HCT116 (cell line): ENCODE measurements at regions not wholly inside any gene's neighbourhood (a gene's known extent, or its start where the extent isn't known, plus 50 kb on each side); places are given as distances from the start of the nearest gene placed in this dataset.

ENCODE experiments used
- ATAC-seq: fragments of 200-7000 bp; cut with Tn5 transposase; 2 replicates; pipeline ENCODE4 v1.9.1; 2020; ENCODE audit warnings: mild to moderate bottlenecking, moderate library complexity
- BruUV-seq: library from RNA; stranded (reverse); fragments of 400-500 nt; replicated peaks from 2 replicates; lab custom pipeline; 2021; lab: Mats Ljungman, UMichigan
- CTCF ChIA-PET: fragments of 300-600 bp; sonication (Branson Sonifier 250); formaldehyde crosslinking; loops from one replicate; lab custom pipeline; 2021; ENCODE audit warnings: antibody characterized with exemption; lab: Charles Lee
- POLR2A ChIA-PET: fragments of 300-600, 350-600 bp; sonication (Branson Sonifier 250); formaldehyde crosslinking; loops from one replicate; lab custom pipeline; 2021; ENCODE audit warnings: antibody characterized with exemption; lab: Charles Lee
- RAD21 ChIA-PET, 2 experiments: fragments of 300-600 bp; sonication (Branson Sonifier 250); formaldehyde crosslinking; loops; one replicate each; lab custom pipeline; 2023; ENCODE audit warnings: low total read pairs in 2 of 2; ENCODE audit not compliant: uncharacterized antibody in 2 of 2, unreplicated experiment in 2 of 2, low non-redundant PET in 1 of 2; lab: Charles Lee
- DNase-seq: peaks from one replicate; pipeline ENCODE4 v3.0.0-alpha.2; 2010; ENCODE audit warnings: low read depth, low spot score
- H2AFZ ChIP-seq: fragments of 200-600 bp; shearing (Covaris generic), sonication (generic); 2 replicates; pipeline ENCODE4 v1.6.1; 2017; ENCODE audit warnings: low read depth, mixed run types, mixed read lengths, antibody characterized with exemption, low read length; ENCODE audit not compliant: poor library complexity, severe bottlenecking
- H3K27ac ChIP-seq: 2 replicates; pipeline ENCODE4 v1.5.1; 2012; ENCODE audit warnings: low read depth, low read length
- H3K27me3 ChIP-seq: fragments of 200-600 bp; sonication (generic); 2 replicates; pipeline ENCODE4 v1.6.1; 2016; ENCODE audit warnings: mixed run types, low read length, mixed read lengths; ENCODE audit not compliant: insufficient read depth
- H3K36me3 ChIP-seq, 2 experiments: fragments of 200-500 bp in 1 of 2; fragments of 200-600 bp in 1 of 2; sonication (Bioruptor generic) in 1 of 2; sonication (generic) in 1 of 2; 2 replicates each; pipeline versions ENCODE4 v1.5.1 to v1.6.1; 2014 to 2016; ENCODE audit warnings: low read length in 2 of 2, inconsistent platforms in 1 of 2, mixed read lengths in 1 of 2, mixed run types in 1 of 2; ENCODE audit not compliant: insufficient read depth in 2 of 2, control insufficient read depth in 1 of 2
- H3K4me1 ChIP-seq, 2 experiments: fragments of 200-600 bp in 1 of 2; sonication (generic) in 1 of 2; 2 replicates each; pipeline versions ENCODE4 v1.5.1 to v1.6.1; 2012 to 2017; ENCODE audit warnings: low read length in 2 of 2, inconsistent platforms in 1 of 2, mild to moderate bottlenecking in 1 of 2, mixed read lengths in 1 of 2, mixed run types in 1 of 2, moderate library complexity in 1 of 2; ENCODE audit not compliant: insufficient read depth in 2 of 2, control insufficient read depth in 1 of 2
- H3K4me2 ChIP-seq: fragments of 200-600 bp; sonication (generic); 2 replicates; pipeline ENCODE4 v1.6.1; 2017; ENCODE audit warnings: mixed run types, low read length, mixed read lengths
- H3K4me3 ChIP-seq, 2 experiments: fragments of 200-600 bp in 1 of 2; sonication (generic) in 1 of 2; replicated peaks in 1 of 2; 2 replicates each; pipeline ENCODE4 v1.5.1; 2011 to 2016; ENCODE audit warnings: low read length in 2 of 2, control low read depth in 1 of 2, low read depth in 1 of 2, mild to moderate bottlenecking in 1 of 2, mixed read lengths in 1 of 2, mixed run types in 1 of 2
- H3K79me2 ChIP-seq: fragments of 200-600 bp; sonication (generic); 2 replicates; pipeline ENCODE4 v1.6.1; 2017; ENCODE audit warnings: mild to moderate bottlenecking, mixed run types, low read length, moderate library complexity, mixed read lengths; ENCODE audit not compliant: insufficient read depth
- H3K9ac ChIP-seq: fragments of 200-600 bp; sonication (generic); 2 replicates; pipeline ENCODE4 v1.6.1; 2016; ENCODE audit warnings: low read length, mixed read lengths
- H3K9me2 ChIP-seq: fragments of 200-600 bp; sonication (generic), shearing (Covaris generic); 2 replicates; pipeline ENCODE4 v1.6.1; 2017; ENCODE audit warnings: mixed run types, mild to moderate bottlenecking, moderate library complexity; ENCODE audit not compliant: insufficient read depth
- H3K9me3 ChIP-seq, 2 experiments: fragments of 200-500 bp in 1 of 2; fragments of 200-600 bp in 1 of 2; sonication (Bioruptor generic) in 1 of 2; sonication (generic) in 1 of 2; 2 replicates each; pipeline ENCODE4 v1.6.1; 2014 to 2017; ENCODE audit warnings: low read length in 2 of 2, mixed read lengths in 2 of 2, inconsistent platforms in 1 of 2, low read depth in 1 of 2, mild to moderate bottlenecking in 1 of 2, mixed run types in 1 of 2, moderate library complexity in 1 of 2; ENCODE audit not compliant: control insufficient read depth in 1 of 2, insufficient read depth in 1 of 2
- H4K20me1 ChIP-seq: fragments of 200-600 bp; sonication (generic), shearing (Covaris generic); 2 replicates; pipeline ENCODE4 v1.6.1; 2017; ENCODE audit warnings: mixed run types, mild to moderate bottlenecking, moderate library complexity; ENCODE audit not compliant: insufficient read depth
- ATF3 ChIP-seq: IDR thresholded peaks from 2 replicates; pipeline ENCODE4 v1.6.1; 2012
- CBX3 ChIP-seq: IDR thresholded peaks from 2 replicates; pipeline ENCODE4 v1.6.1; 2012; ENCODE audit warnings: low read depth
- CTCF ChIP-seq, 3 experiments: fragments of 200-600 bp in 1 of 3; sonication (generic) in 1 of 3; IDR thresholded peaks in 2 of 3; conservative IDR thresholded peaks in 1 of 3; 2 replicates each; pipeline ENCODE4 v1.5.1; 2012 to 2017; ENCODE audit warnings: low read depth in 2 of 3, low read length in 2 of 3, antibody characterized with exemption in 1 of 3, borderline replicate concordance in 1 of 3, control low read depth in 1 of 3, mild to moderate bottlenecking in 1 of 3, mixed read lengths in 1 of 3, mixed run types in 1 of 3, moderate library complexity in 1 of 3; ENCODE audit not compliant: insufficient read depth in 1 of 3
- EGR1 ChIP-seq: IDR thresholded peaks from 2 replicates; pipeline ENCODE4 v1.6.1; 2012; ENCODE audit warnings: low read depth
- EZH2phosphoT487 ChIP-seq: fragments of 200-600 bp; IDR thresholded peaks from 2 replicates; pipeline ENCODE4 v1.6.1; 2018; ENCODE audit warnings: antibody characterized with exemption, borderline replicate concordance
- FOSL1 ChIP-seq: IDR thresholded peaks from 2 replicates; pipeline ENCODE4 v1.6.1; 2012; ENCODE audit warnings: low read depth
- JUND ChIP-seq: IDR thresholded peaks from 2 replicates; pipeline ENCODE4 v1.6.1; 2012
- MAX ChIP-seq: IDR thresholded peaks from 2 replicates; pipeline ENCODE4 v1.6.1; 2012
- POLR2A ChIP-seq: IDR thresholded peaks from 2 replicates; pipeline ENCODE4 v1.7.0; 2011; ENCODE audit warnings: borderline replicate concordance; ENCODE audit not compliant: insufficient read depth, insufficient read length; ENCODE audit errors: extremely low read depth
- POLR2AphosphoS5 ChIP-seq: IDR thresholded peaks from 2 replicates; pipeline ENCODE4 v1.6.1; 2011; ENCODE audit warnings: mild to moderate bottlenecking, low read depth, low read length, moderate library complexity
- REST ChIP-seq: IDR thresholded peaks from 2 replicates; pipeline ENCODE4 v1.6.1; 2012; ENCODE audit warnings: low read depth
- SIN3A ChIP-seq: IDR thresholded peaks from 2 replicates; pipeline ENCODE4 v1.6.1; 2012; ENCODE audit warnings: low read depth
- SP1 ChIP-seq: IDR thresholded peaks from 2 replicates; pipeline ENCODE4 v1.6.1; 2012; ENCODE audit warnings: low read depth
- TCF7L2 ChIP-seq: IDR thresholded peaks from 2 replicates; pipeline ENCODE4 v1.7.0; 2011; ENCODE audit warnings: borderline replicate concordance, inconsistent platforms; ENCODE audit not compliant: insufficient read depth, insufficient read length; ENCODE audit errors: extremely low read depth
- YY1 ChIP-seq: IDR thresholded peaks from 2 replicates; pipeline ENCODE4 v1.6.1; 2011; ENCODE audit warnings: low read length, low read depth, moderate library complexity, mild to moderate bottlenecking; ENCODE audit not compliant: insufficient replicate concordance; ENCODE audit errors: extremely low read depth
- ZBTB33 ChIP-seq: IDR thresholded peaks from 2 replicates; pipeline ENCODE4 v1.6.1; 2011; ENCODE audit warnings: mild to moderate bottlenecking, low read length, moderate library complexity; ENCODE audit not compliant: insufficient replicate concordance; ENCODE audit errors: extremely low read depth
- ZFX ChIP-seq: fragments of 450-650 bp; IDR thresholded peaks from 2 replicates; pipeline ENCODE4 v1.6.1; 2017
- ZNF274 ChIP-seq: fragments of 200-500 bp; sonication (Bioruptor generic); IDR thresholded peaks from 2 replicates; pipeline ENCODE4 v1.6.1; 2014; ENCODE audit warnings: mild to moderate bottlenecking, low read depth, low read length, inconsistent platforms
- intact Hi-C: fragments of 100-400 bp; cut with micrococcal nuclease; formaldehyde crosslinking; loops from 2 replicates; pipeline ENCODE4 v1.10.0; 2022

GRCh38 chr5:39697881-39698280 is 273.1 kb upstream of the DAB2 start:
- Histone ChIP-seq H3K79me2 (no peaks in the 10 kb centered on the region), H3K4me3 (no peak overlapping the region), H3K9ac (no peak overlapping the region), H3K4me1 (no peaks in the 10 kb centered on the region), H3K27me3 (no peaks in the 10 kb centered on the region), H3K9me2 (no peaks in the 10 kb centered on the region), H3K36me3 (no peaks in the 10 kb centered on the region), H4K20me1 (no peaks in the 10 kb centered on the region), H3K9me3 (no peaks in the 10 kb centered on the region), H3K4me2 (no peak overlapping the region), H3K27ac (no peak overlapping the region), H2AFZ (no peak overlapping the region)
- ChIA-PET RAD21 (no interaction called here), CTCF (no interaction called here), POLR2A (no interaction called here)
- TF ChIP-seq POLR2A (no peak), POLR2AphosphoS5 (no peak), JUND (no peak), EGR1 (no peak), MAX (no peak), YY1 (no peak), TCF7L2 (no peak), ZBTB33 (no peak), ZFX (no peak), CBX3 (no peak), CTCF (IDR thresholded peaks at IDR 0.05 in 2 of 3, conservative IDR thresholded peaks at IDR 0.05 in 1 of 3; ENCODE audit: borderline replicate concordance in 1 of 3, insufficient read depth in 1 of 3, low read depth in 2 of 3, low read length in 2 of 3) (no peak), ATF3 (no peak), ZNF274 (no peak), REST (no peak), EZH2phosphoT487 (no peak), FOSL1 (no peak), SP1 (no peak), SIN3A (no peak)
- DNase-seq (no peak), ATAC-seq (no peak)
- BruUV-seq: no TSS peak
- intact Hi-C loops: no loop called here
